Right atrium auricular region (tissue), 2 donors: ENCODE measurements at regions not wholly inside any gene's neighbourhood (a gene's known extent, or its start where the extent isn't known, plus 50 kb on each side); places are given as distances from the start of the nearest gene placed in this dataset.

Experiments
- DNase-seq: peaks from one replicate; pipeline ENCODE4 v3.0.0-alpha.2; 2019; ENCODE audit warnings: low spot score
- H3K27ac ChIP-seq, 2 donors: fragments of 200-600 bp; sonication (generic); 1 replicate in 1 of 2; 2 replicates in 1 of 2; pipeline ENCODE4 v1.5.1; 2016 to 2019
- H3K27me3 ChIP-seq, 2 donors: fragments of 200-600 bp; sonication (generic); one replicate each; pipeline versions ENCODE4 v1.5.1 to v1.6.0; 2017 to 2019
- H3K36me3 ChIP-seq: fragments of 200-600 bp; sonication (generic); one replicate; pipeline ENCODE4 v1.5.1; 2016
- H3K4me1 ChIP-seq, 2 donors: fragments of 200-600 bp; sonication (generic); one replicate each; pipeline versions ENCODE4 v1.5.1 to v1.6.0; 2017 to 2019
- H3K4me3 ChIP-seq, 2 donors: fragments of 200-600 bp; sonication (generic); 1 replicate in 1 of 2; 2 replicates in 1 of 2; pipeline ENCODE4 v1.5.1; 2017 to 2019; ENCODE audit warnings: mild to moderate bottlenecking in 1 of 2, moderate library complexity in 1 of 2
- H3K9me3 ChIP-seq, 2 donors: fragments of 200-600 bp; sonication (generic); one replicate each; pipeline ENCODE4 v1.5.1; 2019
- TF ChIP-seq, protein P1 (sequence below), 2 donors: fragments of 200-600 bp; sonication (generic); IDR thresholded peaks; one replicate each; pipeline ENCODE4 v1.5.1; 2019; ENCODE audit warnings: antibody characterized with exemption in 2 of 2

DNA sequence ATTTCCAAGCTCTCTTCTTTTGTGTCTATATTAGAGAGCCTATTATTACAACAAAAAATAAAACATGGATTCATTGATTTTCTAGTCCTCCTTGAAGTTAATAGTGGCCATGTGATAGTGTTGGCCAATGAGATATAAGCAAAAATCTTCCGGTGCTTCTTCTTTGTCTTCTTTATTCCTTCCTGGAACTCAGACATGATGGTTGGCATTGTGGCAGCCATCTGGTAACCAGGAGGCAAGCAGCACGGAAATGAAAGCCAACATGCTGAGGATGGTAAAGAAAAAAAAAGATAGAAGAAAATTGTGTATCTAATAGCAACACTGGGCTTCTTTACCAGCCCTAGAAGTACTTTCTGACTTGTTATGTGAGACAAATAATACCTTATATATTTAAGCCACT lies 50.8 kb upstream of the SEL1L start:
- no peaks in the 10 kb centered on the region for H3K36me3 ChIP-seq
- H3K27me3 ChIP-seq, result no peaks in the 10 kb centered on the region
- no peak overlapping the region for H3K4me3 ChIP-seq
- no peak overlapping the region for H3K27ac ChIP-seq
- no peaks in the 10 kb centered on the region for H3K9me3 ChIP-seq
- no peak for DNase-seq
- TF ChIP-seq, protein P1, sequence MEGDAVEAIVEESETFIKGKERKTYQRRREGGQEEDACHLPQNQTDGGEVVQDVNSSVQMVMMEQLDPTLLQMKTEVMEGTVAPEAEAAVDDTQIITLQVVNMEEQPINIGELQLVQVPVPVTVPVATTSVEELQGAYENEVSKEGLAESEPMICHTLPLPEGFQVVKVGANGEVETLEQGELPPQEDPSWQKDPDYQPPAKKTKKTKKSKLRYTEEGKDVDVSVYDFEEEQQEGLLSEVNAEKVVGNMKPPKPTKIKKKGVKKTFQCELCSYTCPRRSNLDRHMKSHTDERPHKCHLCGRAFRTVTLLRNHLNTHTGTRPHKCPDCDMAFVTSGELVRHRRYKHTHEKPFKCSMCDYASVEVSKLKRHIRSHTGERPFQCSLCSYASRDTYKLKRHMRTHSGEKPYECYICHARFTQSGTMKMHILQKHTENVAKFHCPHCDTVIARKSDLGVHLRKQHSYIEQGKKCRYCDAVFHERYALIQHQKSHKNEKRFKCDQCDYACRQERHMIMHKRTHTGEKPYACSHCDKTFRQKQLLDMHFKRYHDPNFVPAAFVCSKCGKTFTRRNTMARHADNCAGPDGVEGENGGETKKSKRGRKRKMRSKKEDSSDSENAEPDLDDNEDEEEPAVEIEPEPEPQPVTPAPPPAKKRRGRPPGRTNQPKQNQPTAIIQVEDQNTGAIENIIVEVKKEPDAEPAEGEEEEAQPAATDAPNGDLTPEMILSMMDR (IDR thresholded peaks at IDR 0.05), result no peak
- no peaks in the 10 kb centered on the region for H3K4me1 ChIP-seq

DNA sequence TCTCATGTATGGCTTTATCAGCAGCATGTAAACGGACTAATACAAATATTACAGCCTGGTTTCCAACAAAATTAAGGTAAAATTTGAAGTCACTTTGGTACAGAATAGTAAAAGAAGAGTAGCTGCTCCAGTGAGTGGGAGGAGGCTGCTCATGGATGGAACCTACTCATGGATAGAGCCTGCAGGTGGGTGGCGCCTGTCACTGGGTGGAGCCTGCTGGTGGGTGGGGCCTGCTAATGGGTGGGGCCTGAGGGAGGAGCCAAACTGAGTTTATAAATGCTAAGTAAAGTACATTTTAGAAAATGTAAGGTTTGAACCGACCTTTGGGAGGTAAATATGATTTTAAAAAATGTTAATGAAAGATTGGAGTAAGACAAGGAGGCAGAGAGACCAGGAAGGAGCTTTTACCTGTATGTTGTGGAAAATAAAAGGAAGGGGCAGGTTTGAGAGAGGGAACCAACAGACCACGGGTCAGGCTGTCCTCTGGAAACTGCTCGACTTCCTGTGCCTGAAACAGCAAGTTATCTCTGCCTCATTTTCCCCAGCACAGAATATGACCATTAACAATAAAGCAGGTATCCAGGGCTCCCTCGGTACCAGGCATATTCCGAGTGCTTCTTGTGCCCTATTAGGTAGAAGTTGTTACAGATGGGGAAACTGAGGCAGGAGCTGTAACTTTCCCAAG lies 55.9 kb upstream of the SEL1L start:
- TF ChIP-seq, protein P1 (IDR thresholded peaks at IDR 0.05), result no peak

GRCh38 chr14:81591266-81591665 lies 57.6 kb upstream of the SEL1L start:
- H3K4me1 ChIP-seq, result no peaks in the 10 kb centered on the region
- TF ChIP-seq, protein P1 (IDR thresholded peaks at IDR 0.05), result no peak
- no peaks in the 10 kb centered on the region for H3K27me3 ChIP-seq
- no peaks in the 10 kb centered on the region for H3K36me3 ChIP-seq
- H3K27ac ChIP-seq, result no peak overlapping the region
- H3K4me3 ChIP-seq, result no peak overlapping the region
- no peaks in the 10 kb centered on the region for H3K9me3 ChIP-seq
- no peak for DNase-seq

More for the DNA sequence above, 55.9 kb upstream of the SEL1L start:
- H3K9me3 ChIP-seq, result no peaks in the 10 kb centered on the region
- H3K4me1 ChIP-seq, result no peaks in the 10 kb centered on the region
- H3K27me3 ChIP-seq, result no peaks in the 10 kb centered on the region
- H3K27ac ChIP-seq, result no peak overlapping the region
- no peak overlapping the region for H3K4me3 ChIP-seq
- no peaks in the 10 kb centered on the region for H3K36me3 ChIP-seq
- DNase-seq, result no peak

- H3K27me3 ChIP-seq, result no peaks in the 10 kb centered on the region
- TF ChIP-seq, protein P1 (IDR thresholded peaks at IDR 0.05), result no peak
Measured at GRCh38 chr14:81594012-81594411, 60.4 kb upstream of the SEL1L start.

GRCh38 chr14:81605660-81606059 lies 72.0 kb upstream of the SEL1L start:
- TF ChIP-seq, protein P1 (IDR thresholded peaks at IDR 0.05), result no peak
- H3K27ac ChIP-seq, result no peak overlapping the region
- H3K9me3 ChIP-seq, result no peaks in the 10 kb centered on the region
- no peaks in the 10 kb centered on the region for H3K27me3 ChIP-seq
- no peak overlapping the region for H3K4me3 ChIP-seq
- no peaks in the 10 kb centered on the region for H3K36me3 ChIP-seq
- no peak for DNase-seq
- no peaks in the 10 kb centered on the region for H3K4me1 ChIP-seq

More at GRCh38 chr14:81594012-81594411, 60.4 kb upstream of the SEL1L start:
- Histone ChIP-seq H3K4me1 (no peaks in the 10 kb centered on the region), H3K36me3 (no peaks in the 10 kb centered on the region), H3K27ac (no peak overlapping the region), H3K9me3 (no peaks in the 10 kb centered on the region), H3K4me3 (no peak overlapping the region)
- DNase-seq, result no peak
